Lower lobe of right lung (tissue), 2 donors: ENCODE measurements at regions not wholly inside any gene's neighbourhood (a gene's known extent, or its start where the extent isn't known, plus 50 kb on each side); places are given as distances from the start of the nearest gene placed in this dataset.

ENCODE experiments used
- ATAC-seq, 2 donors: fragments of 200-7000 bp; cut with Tn5 transposase; one replicate each; pipeline ENCODE4 v1.9.1; 2020 to 2022; ENCODE audit warnings: mild to moderate bottlenecking in 2 of 2, moderate library complexity in 2 of 2
- DNase-seq: peaks from one replicate; pipeline ENCODE4 v3.0.0-alpha.2; 2020
- H3K27ac ChIP-seq: fragments of 200-600 bp; one replicate; pipeline ENCODE4 v1.8.0; 2022
- H3K27me3 ChIP-seq: fragments of 200-600 bp; one replicate; pipeline ENCODE4 v1.8.0; 2022; ENCODE audit warnings: low read depth
- H3K36me3 ChIP-seq: fragments of 200-600 bp; one replicate; pipeline ENCODE4 v1.8.0; 2022; ENCODE audit warnings: mild to moderate bottlenecking
- H3K4me1 ChIP-seq: fragments of 200-600 bp; one replicate; pipeline ENCODE4 v1.8.0; 2022
- H3K4me3 ChIP-seq: fragments of 200-600 bp; one replicate; pipeline ENCODE4 v1.8.0; 2022; ENCODE audit warnings: mild to moderate bottlenecking
- H3K9me3 ChIP-seq: fragments of 200-600 bp; one replicate; pipeline ENCODE4 v1.8.0; 2022
- intact Hi-C: fragments of 100-400 bp; cut with DNase I; formaldehyde crosslinking; loops from one replicate; pipeline ENCODE4 v1.11.0; 2022
- TF ChIP-seq, protein P1 (sequence below): fragments of 200-600 bp; IDR thresholded peaks from one replicate; pipeline ENCODE4 v1.8.0; 2022; ENCODE audit warnings: antibody characterized with exemption, mild to moderate bottlenecking
- donor health status: DM: no; HTN: yes; CAD: no; lungs with severe emphysema.

- no peak for ATAC-seq
- H3K27ac ChIP-seq, result peak overlapping the region; percentile 59
- H3K9me3 ChIP-seq, result no peaks in the 10 kb centered on the region
- H3K4me3 ChIP-seq, result no peak overlapping the region
- peaks cover 11% of the 10 kb centered on the region for H3K4me1 ChIP-seq
- intact Hi-C loops, result no loop called here
- DNase-seq, result no peak
- TF ChIP-seq, protein P1, sequence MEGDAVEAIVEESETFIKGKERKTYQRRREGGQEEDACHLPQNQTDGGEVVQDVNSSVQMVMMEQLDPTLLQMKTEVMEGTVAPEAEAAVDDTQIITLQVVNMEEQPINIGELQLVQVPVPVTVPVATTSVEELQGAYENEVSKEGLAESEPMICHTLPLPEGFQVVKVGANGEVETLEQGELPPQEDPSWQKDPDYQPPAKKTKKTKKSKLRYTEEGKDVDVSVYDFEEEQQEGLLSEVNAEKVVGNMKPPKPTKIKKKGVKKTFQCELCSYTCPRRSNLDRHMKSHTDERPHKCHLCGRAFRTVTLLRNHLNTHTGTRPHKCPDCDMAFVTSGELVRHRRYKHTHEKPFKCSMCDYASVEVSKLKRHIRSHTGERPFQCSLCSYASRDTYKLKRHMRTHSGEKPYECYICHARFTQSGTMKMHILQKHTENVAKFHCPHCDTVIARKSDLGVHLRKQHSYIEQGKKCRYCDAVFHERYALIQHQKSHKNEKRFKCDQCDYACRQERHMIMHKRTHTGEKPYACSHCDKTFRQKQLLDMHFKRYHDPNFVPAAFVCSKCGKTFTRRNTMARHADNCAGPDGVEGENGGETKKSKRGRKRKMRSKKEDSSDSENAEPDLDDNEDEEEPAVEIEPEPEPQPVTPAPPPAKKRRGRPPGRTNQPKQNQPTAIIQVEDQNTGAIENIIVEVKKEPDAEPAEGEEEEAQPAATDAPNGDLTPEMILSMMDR, result no peak
- no peaks in the 10 kb centered on the region for H3K36me3 ChIP-seq
- no peaks in the 10 kb centered on the region for H3K27me3 ChIP-seq
Observed at GRCh38 chr5:56465769-56466135, 232.6 kb upstream of the ANKRD55 start.

- Histone ChIP-seq H3K27ac (peak overlapping the region; percentile 59), H3K27me3 (no peaks in the 10 kb centered on the region), H3K4me3 (no peak overlapping the region), H3K36me3 (no peaks in the 10 kb centered on the region), H3K9me3 (no peaks in the 10 kb centered on the region), H3K4me1 (peaks cover 11% of the 10 kb centered on the region)
- intact Hi-C loops, result no loop called here
- peak; percentile 55 to 59 for ATAC-seq
- TF ChIP-seq, protein P1, result no peak
- no peak for DNase-seq
Observed at GRCh38 chr5:56464935-56465768, 232.0 kb upstream of the ANKRD55 start.

DNA sequence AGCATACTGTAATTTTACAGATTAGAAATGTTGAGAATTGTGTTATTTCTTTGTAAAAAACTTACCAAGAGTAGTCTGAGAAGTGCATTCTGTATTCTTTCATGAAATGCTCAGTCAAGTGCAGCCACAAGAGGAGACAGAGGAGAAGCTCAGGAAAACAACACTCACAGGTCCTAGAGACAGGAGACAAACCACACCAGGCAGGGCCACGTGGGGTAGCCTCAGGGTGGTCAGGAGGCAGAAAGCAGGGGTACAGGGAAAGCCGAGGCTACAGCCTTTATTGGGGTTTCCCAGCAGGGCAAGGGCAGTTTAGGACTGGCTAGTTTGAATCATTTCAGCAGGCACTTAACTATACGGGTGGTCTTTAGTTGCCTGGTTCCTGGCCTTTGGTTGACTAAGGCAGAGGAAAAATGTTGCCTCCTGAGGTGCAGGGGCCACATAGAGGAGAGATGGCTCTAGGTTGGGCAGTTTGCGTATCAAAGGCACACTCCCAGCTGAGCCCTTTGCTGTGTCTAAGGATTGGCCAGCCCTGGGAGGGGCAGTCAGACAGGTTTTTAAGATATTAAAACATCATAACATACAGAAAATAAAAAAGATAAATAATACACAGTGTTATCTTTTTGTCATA lies 230.9 kb upstream of the ANKRD55 start:
- DNase-seq (no peak), ATAC-seq (no peak)
- Histone ChIP-seq H3K27me3 (no peaks in the 10 kb centered on the region), H3K4me3 (no peak overlapping the region), H3K36me3 (no peaks in the 10 kb centered on the region), H3K9me3 (no peaks in the 10 kb centered on the region), H3K4me1 (peaks cover 11% of the 10 kb centered on the region), H3K27ac (no peak overlapping the region)
- TF ChIP-seq, protein P1, result no peak
- intact Hi-C loops, result no loop called here

DNA sequence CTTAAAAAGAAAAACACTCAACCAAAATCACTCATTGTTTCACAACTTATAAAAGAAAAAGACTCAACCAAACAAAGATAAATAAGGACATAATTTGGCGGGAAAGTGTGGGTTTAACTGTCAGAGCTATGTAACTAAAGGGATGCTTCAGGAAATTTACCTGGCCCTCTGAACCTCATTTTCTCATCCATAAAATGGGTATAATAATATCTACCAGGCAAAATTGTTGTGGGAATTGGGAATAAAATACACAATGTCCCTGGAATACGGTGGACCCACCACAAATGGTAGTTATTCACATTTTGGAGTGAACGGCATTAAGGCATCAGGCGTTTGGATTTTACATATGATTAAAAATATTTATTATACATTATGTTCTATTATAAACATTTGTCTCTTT lies 228.5 kb upstream of the ANKRD55 start:
- Histone ChIP-seq H3K9me3 (no peaks in the 10 kb centered on the region), H3K4me3 (no peak overlapping the region), H3K4me1 (peaks cover 11% of the 10 kb centered on the region), H3K36me3 (no peaks in the 10 kb centered on the region), H3K27me3 (no peaks in the 10 kb centered on the region), H3K27ac (no peak overlapping the region)
- TF ChIP-seq, protein P1, result no peak
- intact Hi-C loops, result no loop called here
- DNase-seq, result no peak
- no peak for ATAC-seq

DNA sequence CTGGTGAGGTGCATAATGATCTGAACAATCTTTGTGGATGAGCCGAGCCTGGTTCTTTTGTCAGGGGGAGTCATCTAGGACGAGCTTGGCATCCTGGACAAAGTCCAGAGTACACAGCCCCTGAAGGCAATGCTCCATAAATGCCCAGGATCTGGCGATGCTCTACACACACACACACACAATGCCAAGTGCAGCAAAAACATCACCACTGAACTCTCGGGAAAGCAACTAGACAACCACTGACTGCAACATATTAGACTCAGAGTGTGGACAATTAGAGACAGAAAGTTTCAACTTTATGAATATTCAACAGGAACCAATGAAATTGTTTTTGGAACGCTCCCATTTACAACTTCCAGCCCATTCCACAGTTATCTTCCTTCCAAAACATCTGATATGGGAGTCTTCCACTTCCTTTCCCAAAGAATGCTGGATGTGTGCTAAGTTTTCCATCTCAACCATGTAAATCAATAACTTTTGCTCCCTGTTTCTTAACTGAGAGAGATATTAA lies 227.6 kb upstream of the ANKRD55 start:
- Histone ChIP-seq H3K27ac (no peak overlapping the region), H3K9me3 (no peaks in the 10 kb centered on the region), H3K4me1 (peaks cover 2% of the 10 kb centered on the region), H3K36me3 (no peaks in the 10 kb centered on the region), H3K27me3 (no peaks in the 10 kb centered on the region), H3K4me3 (no peak overlapping the region)
- TF ChIP-seq, protein P1, result no peak
- DNase-seq, result no peak
- no peak for ATAC-seq
- intact Hi-C loops, result no loop called here
